Calu3 (cell line): ENCODE measurements at regions not wholly inside any gene's neighbourhood (a gene's known extent, or its start where the extent isn't known, plus 50 kb on each side); places are given as distances from the start of the nearest gene placed in this dataset.

Experiments used
- BruUV-seq: library from RNA; stranded (reverse); fragments of 400-500 nt; replicated peaks from 2 replicates; lab custom pipeline; 2021; lab: Mats Ljungman, UMichigan
- CTCF ChIA-PET: fragments of 300-600 bp; sonication (Branson Sonifier 250); formaldehyde crosslinking; loops from one replicate; lab custom pipeline; 2022; ENCODE audit warnings: antibody characterized with exemption; lab: Charles Lee
- DNase-seq: peaks from one replicate; pipeline ENCODE4 v3.0.0; 2022
- H3K27ac Mint-ChIP-seq: one replicate; pipeline ENCODE4 v1.8.0; 2022; ENCODE audit warnings: mixed read lengths; ENCODE audit not compliant: unreplicated experiment
- H3K27me3 Mint-ChIP-seq: one replicate; pipeline ENCODE4 v1.8.0; 2022; ENCODE audit warnings: mixed read lengths; ENCODE audit not compliant: unreplicated experiment
- H3K36me3 Mint-ChIP-seq: one replicate; pipeline ENCODE4 v1.8.0; 2022; ENCODE audit warnings: mild to moderate bottlenecking, moderate library complexity, mixed read lengths; ENCODE audit not compliant: insufficient read depth, unreplicated experiment
- H3K4me1 Mint-ChIP-seq: one replicate; pipeline ENCODE4 v1.8.0; 2022; ENCODE audit warnings: mild to moderate bottlenecking, low read depth, mixed read lengths; ENCODE audit not compliant: unreplicated experiment
- H3K4me3 Mint-ChIP-seq: one replicate; pipeline ENCODE4 v1.8.0; 2022; ENCODE audit warnings: mild to moderate bottlenecking, low read depth, moderate library complexity, mixed read lengths; ENCODE audit not compliant: unreplicated experiment
- H3K9me3 Mint-ChIP-seq: one replicate; pipeline ENCODE4 v1.8.0; 2022; ENCODE audit warnings: low read depth, mixed read lengths; ENCODE audit not compliant: unreplicated experiment
- intact Hi-C: fragments of 100-400 bp; cut with micrococcal nuclease; formaldehyde crosslinking; loops from one replicate; pipeline ENCODE4 v1.10.0; 2022; ENCODE audit not compliant: unreplicated experiment
- TF ChIP-seq, protein P1 (sequence below): fragments of 200-600 bp; IDR thresholded peaks from one replicate; pipeline ENCODE4 v1.8.0; 2022; ENCODE audit warnings: antibody characterized with exemption; ENCODE audit not compliant: unreplicated experiment

GRCh38 chr4:137213372-137214173 lies 318.7 kb downstream of the PCDH18 start:
- Mint-ChIP-seq H3K27me3 (no peaks in the 10 kb centered on the region), H3K4me3 (no peak overlapping the region), H3K36me3 (no peaks in the 10 kb centered on the region), H3K4me1 (no peaks in the 10 kb centered on the region), H3K9me3 (no peaks in the 10 kb centered on the region), H3K27ac (no peak overlapping the region)
- no peak for DNase-seq
- CTCF ChIA-PET: no interaction called here
- TF ChIP-seq, protein P1, sequence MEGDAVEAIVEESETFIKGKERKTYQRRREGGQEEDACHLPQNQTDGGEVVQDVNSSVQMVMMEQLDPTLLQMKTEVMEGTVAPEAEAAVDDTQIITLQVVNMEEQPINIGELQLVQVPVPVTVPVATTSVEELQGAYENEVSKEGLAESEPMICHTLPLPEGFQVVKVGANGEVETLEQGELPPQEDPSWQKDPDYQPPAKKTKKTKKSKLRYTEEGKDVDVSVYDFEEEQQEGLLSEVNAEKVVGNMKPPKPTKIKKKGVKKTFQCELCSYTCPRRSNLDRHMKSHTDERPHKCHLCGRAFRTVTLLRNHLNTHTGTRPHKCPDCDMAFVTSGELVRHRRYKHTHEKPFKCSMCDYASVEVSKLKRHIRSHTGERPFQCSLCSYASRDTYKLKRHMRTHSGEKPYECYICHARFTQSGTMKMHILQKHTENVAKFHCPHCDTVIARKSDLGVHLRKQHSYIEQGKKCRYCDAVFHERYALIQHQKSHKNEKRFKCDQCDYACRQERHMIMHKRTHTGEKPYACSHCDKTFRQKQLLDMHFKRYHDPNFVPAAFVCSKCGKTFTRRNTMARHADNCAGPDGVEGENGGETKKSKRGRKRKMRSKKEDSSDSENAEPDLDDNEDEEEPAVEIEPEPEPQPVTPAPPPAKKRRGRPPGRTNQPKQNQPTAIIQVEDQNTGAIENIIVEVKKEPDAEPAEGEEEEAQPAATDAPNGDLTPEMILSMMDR: no peak
- intact Hi-C loops: no loop called here
- BruUV-seq: no TSS peak

DNA sequence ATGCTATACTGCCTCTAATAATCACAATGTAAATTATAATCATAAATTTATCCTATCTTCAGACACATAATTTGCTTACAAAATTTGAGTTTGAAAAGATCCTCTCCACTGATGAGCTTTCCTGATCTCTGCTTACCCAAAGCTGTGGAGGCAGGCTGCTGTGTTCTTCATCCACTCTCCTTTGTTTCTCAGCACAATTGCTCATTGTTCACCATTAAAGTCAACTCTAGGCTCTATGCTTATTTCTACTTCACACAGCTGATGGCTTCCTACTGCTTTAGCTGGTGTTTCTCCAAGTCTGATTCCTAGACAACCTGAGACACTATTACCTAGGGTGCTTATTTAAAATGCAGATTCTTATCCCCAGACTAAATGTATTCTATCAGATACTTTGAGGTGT lies 319.7 kb downstream of the PCDH18 start:
- no TSS peak for BruUV-seq
- intact Hi-C loops: no loop called here
- H3K4me1 Mint-ChIP-seq: no peaks in the 10 kb centered on the region
- no peak overlapping the region for H3K27ac Mint-ChIP-seq
- CTCF ChIA-PET: no interaction called here
- DNase-seq: no peak
- H3K36me3 Mint-ChIP-seq: no peaks in the 10 kb centered on the region
- no peaks in the 10 kb centered on the region for H3K27me3 Mint-ChIP-seq
- TF ChIP-seq, protein P1: no peak
- H3K4me3 Mint-ChIP-seq: no peak overlapping the region
- no peaks in the 10 kb centered on the region for H3K9me3 Mint-ChIP-seq

- Mint-ChIP-seq H3K4me3 (no peak overlapping the region), H3K27me3 (no peaks in the 10 kb centered on the region), H3K9me3 (no peaks in the 10 kb centered on the region), H3K36me3 (no peaks in the 10 kb centered on the region), H3K4me1 (no peaks in the 10 kb centered on the region), H3K27ac (no peak overlapping the region)
- TF ChIP-seq, protein P1: no peak
- no peak for DNase-seq
- BruUV-seq: no TSS peak
- intact Hi-C loops: no loop called here
- CTCF ChIA-PET: no interaction called here
These were observed 323.1 kb downstream of the PCDH18 start for GRCh38 chr4:137209240-137209639.

- Mint-ChIP-seq H3K4me3 (no peak overlapping the region), H3K4me1 (no peaks in the 10 kb centered on the region), H3K27ac (no peak overlapping the region), H3K27me3 (no peaks in the 10 kb centered on the region), H3K36me3 (no peaks in the 10 kb centered on the region), H3K9me3 (no peaks in the 10 kb centered on the region)
- CTCF ChIA-PET: no interaction called here
- no TSS peak for BruUV-seq
- DNase-seq: no peak
- TF ChIP-seq, protein P1: no peak
- intact Hi-C loops: no loop called here
These were observed 325.5 kb downstream of the PCDH18 start for GRCh38 chr4:137206781-137207180.
